ENCODE measurements at regions not wholly inside any gene's neighbourhood (a gene's known extent, or its start where the extent isn't known, plus 50 kb on each side); places are given as distances from the start of the nearest gene placed in this dataset.

DNA sequence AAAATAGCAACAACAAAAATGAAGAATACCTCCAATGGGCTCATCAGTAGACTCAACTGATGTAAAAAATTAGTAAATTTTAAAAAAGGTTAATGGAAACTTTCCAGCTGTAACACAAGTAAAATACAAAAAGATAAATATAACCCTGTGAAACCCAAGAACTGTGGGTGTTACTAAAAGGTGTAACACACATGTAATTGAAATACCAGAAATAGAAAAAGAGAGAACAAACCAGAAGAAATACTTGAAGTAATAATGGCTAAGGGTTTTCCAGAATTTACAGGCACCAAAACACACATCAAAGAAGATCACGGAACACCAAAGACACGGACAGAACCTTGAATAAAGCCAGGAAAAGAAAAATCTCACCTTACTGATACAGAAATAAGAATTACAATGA lies 590.6 kb upstream of the RAB6C start:
- TF ChIP-seq, protein P1, sequence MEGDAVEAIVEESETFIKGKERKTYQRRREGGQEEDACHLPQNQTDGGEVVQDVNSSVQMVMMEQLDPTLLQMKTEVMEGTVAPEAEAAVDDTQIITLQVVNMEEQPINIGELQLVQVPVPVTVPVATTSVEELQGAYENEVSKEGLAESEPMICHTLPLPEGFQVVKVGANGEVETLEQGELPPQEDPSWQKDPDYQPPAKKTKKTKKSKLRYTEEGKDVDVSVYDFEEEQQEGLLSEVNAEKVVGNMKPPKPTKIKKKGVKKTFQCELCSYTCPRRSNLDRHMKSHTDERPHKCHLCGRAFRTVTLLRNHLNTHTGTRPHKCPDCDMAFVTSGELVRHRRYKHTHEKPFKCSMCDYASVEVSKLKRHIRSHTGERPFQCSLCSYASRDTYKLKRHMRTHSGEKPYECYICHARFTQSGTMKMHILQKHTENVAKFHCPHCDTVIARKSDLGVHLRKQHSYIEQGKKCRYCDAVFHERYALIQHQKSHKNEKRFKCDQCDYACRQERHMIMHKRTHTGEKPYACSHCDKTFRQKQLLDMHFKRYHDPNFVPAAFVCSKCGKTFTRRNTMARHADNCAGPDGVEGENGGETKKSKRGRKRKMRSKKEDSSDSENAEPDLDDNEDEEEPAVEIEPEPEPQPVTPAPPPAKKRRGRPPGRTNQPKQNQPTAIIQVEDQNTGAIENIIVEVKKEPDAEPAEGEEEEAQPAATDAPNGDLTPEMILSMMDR (IDR thresholded peaks at IDR 0.05; ENCODE audit: control insufficient read depth, insufficient read depth, low read depth, low read length, missing control alignments): no peak
- DNase-seq (ENCODE audit: low read depth): no peak
- no peak overlapping the region for H3K4me3 ChIP-seq (ENCODE audit: control insufficient read depth, low read depth, low read length)

DNA sequence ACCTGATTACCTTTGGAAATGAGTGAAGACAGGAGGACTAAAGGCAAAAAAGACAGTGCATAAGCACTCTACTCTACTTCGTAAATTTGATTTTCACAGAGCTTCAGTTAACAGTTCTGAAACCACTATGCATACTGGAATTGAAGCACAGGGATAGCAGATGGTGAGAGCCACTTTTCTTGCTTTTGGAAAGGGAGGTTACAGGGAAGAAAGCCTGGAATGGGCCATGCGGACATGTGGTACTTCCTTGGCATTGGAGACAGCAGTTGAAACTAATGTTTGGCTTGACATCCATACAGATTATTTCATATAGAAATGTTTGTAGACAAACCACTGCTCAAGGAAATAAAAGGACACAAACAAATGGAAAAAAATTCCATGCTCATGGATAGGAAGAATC lies 585.6 kb upstream of the RAB6C start:
- H3K4me3 ChIP-seq (ENCODE audit: control insufficient read depth, low read depth, low read length): no peak overlapping the region
- no peak for DNase-seq (ENCODE audit: low read depth)
- TF ChIP-seq, protein P1 (IDR thresholded peaks at IDR 0.05; ENCODE audit: control insufficient read depth, insufficient read depth, low read depth, low read length, missing control alignments): no peak

DNA sequence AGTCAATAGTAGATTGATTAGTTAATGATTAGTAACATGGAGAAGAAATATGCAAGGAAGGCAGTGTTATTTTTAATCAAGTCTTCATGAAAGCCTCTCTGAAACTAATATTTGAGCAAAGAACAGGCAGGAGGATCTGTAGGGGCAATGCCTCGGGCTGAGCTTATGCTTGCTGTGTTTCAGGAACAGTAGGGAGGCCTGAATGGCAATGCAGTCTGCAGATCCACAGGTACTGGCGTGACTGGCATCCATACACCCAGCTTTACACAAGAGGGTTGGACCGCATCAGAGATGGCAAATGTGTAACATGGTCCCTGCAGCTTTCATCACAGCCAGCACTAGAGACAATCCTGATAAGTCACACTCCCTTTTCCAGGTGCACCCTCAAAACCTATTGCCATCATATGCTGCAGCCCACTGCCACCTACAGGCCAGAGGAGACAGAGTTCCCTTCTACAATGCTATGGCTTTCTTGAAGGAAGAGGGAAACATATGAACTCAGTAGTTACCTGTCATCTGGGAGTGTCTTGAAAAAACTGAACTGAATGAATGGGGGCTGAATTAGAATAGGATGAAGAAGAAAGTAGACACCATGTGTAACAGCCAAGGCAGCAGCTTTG lies 582.4 kb upstream of the RAB6C start:
- no peak overlapping the region for H3K4me3 ChIP-seq (ENCODE audit: control insufficient read depth, low read depth, low read length)
- DNase-seq (ENCODE audit: low read depth): no peak
- TF ChIP-seq, protein P1 (IDR thresholded peaks at IDR 0.05; ENCODE audit: control insufficient read depth, insufficient read depth, low read depth, low read length, missing control alignments): no peak

DNA sequence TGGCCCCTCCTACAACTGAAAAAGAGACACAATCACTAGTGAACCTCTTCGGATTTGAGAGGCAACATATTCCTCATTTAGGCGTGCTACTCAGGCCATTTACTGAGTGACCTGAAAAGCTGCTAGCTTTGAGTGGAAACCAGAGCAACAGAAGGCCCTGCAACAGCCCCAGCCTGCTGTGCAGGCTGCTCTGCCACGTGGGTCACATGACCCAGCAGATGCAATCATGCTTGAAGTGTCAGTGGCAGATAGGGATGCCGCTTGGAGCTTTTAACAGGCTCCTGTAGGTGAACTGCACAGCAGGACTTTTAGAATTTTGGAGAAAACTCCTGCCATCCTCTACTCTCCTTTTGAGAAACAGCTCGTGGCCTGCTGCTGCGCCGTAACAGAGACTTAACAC lies 578.6 kb upstream of the RAB6C start:
- no peak overlapping the region for H3K4me3 ChIP-seq (ENCODE audit: control insufficient read depth, low read depth, low read length)
- TF ChIP-seq, protein P1 (IDR thresholded peaks at IDR 0.05; ENCODE audit: control insufficient read depth, insufficient read depth, low read depth, low read length, missing control alignments): no peak
- no peak for DNase-seq (ENCODE audit: low read depth)

DNA sequence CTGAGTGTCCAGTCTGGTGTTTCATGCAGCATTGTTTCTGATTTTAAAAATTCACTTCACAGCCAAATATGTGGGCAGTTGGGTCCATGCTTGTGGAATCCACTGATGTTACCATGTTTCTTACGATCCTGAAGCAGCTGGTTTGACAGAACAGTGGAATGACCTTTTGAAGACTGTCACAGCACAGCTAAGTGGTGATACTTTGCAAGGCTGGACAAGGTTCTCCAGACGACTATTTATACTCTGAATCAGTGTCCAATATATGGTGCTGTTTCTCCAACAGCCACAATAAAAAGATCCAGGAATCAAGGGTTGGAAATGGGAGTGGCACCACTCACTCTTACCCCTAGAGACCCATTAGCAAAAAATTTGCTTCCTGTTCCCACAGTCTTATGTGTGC lies 577.4 kb upstream of the RAB6C start:
- TF ChIP-seq, protein P1 (IDR thresholded peaks at IDR 0.05; ENCODE audit: control insufficient read depth, insufficient read depth, low read depth, low read length, missing control alignments): no peak
- no peak for DNase-seq (ENCODE audit: low read depth)
- H3K4me3 ChIP-seq (ENCODE audit: control insufficient read depth, low read depth, low read length): no peak overlapping the region

DNA sequence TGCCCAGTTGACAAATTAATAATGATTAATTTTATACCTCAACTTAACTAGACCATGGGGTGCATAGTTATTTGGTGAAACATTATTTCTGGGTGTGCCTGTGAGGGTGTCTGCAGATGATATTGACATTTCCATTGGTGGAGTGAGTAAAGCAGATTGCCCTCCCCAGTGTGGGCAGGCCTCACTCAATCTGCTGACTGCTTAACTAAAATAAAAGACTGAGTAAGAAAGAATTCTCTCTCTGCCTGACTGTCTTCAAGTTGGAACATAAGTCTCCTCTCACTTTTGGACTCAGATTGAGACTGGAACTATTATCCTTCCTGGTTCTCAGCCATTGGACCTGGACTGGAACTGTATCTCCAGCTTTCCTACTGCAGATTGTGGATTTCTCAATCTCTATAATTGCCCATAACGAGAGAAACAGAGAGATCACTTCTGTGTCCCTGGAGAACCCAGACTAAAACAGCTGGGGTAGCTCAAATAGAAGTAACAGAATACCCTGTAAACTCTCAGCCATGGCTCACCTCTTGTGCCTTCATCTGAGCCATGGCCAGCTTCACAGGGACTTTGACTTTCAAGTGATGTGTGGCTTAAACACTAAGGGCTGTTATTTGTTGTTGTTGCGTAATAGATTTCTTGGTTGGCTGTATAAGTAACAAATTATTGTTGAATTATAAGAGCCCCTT lies 575.3 kb upstream of the RAB6C start:
- no peak for DNase-seq (ENCODE audit: low read depth)
- H3K4me3 ChIP-seq (ENCODE audit: control insufficient read depth, low read depth, low read length): no peak overlapping the region
- TF ChIP-seq, protein P1 (IDR thresholded peaks at IDR 0.05; ENCODE audit: control insufficient read depth, insufficient read depth, low read depth, low read length, missing control alignments): no peak
